ENCODE measurements at regions not wholly inside any gene's neighbourhood (a gene's known extent, or its start where the extent isn't known, plus 50 kb on each side); places are given as distances from the start of the nearest gene placed in this dataset.

DNA sequence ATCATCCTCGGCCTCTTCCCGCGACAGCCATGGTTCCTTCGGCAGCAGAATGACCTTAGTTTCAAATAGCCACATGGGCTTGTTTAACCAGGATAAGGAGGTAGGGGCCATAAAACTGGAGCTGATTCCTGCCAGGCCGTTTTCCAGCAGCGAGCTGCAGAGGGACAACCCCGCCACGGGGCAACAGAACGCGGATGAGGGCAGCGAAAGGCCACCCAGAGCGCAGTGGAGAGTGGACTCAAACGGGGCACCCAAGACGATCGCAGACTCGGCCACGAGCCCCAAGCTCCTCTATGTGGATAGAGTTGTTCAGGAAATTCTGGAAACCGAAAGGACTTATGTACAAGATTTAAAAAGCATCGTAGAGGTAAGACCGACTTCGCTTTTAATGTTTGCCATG lies 131.8 kb upstream of the MTHFD1L start:
- no peaks in the 10 kb centered on the region for H3K9me3 Mint-ChIP-seq
- Histone ChIP-seq H3K9me3 (ENCODE audit: control insufficient read depth, low read length) (no peaks in the 10 kb centered on the region), H3K4me3 (ENCODE audit: low read length) (no peak overlapping the region), H3K4me1 (ENCODE audit: control insufficient read depth, insufficient read depth, low read length) (no peaks in the 10 kb centered on the region), H3K27me3 (ENCODE audit: control insufficient read depth, insufficient read depth, low read length, poor library complexity, severe bottlenecking) (no peaks in the 10 kb centered on the region), H3K36me3 (ENCODE audit: control insufficient read depth, insufficient read depth, low read length) (no peaks in the 10 kb centered on the region), H3K27ac (ENCODE audit: low read depth, low read length) (no peak overlapping the region), H3K9ac (ENCODE audit: extremely low read depth, low read length, poor library complexity, severe bottlenecking) (no peak overlapping the region)
- TF ChIP-seq, protein P1, sequence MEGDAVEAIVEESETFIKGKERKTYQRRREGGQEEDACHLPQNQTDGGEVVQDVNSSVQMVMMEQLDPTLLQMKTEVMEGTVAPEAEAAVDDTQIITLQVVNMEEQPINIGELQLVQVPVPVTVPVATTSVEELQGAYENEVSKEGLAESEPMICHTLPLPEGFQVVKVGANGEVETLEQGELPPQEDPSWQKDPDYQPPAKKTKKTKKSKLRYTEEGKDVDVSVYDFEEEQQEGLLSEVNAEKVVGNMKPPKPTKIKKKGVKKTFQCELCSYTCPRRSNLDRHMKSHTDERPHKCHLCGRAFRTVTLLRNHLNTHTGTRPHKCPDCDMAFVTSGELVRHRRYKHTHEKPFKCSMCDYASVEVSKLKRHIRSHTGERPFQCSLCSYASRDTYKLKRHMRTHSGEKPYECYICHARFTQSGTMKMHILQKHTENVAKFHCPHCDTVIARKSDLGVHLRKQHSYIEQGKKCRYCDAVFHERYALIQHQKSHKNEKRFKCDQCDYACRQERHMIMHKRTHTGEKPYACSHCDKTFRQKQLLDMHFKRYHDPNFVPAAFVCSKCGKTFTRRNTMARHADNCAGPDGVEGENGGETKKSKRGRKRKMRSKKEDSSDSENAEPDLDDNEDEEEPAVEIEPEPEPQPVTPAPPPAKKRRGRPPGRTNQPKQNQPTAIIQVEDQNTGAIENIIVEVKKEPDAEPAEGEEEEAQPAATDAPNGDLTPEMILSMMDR (conservative IDR thresholded peaks at IDR 0.05): no peak
- no peak overlapping the region for H3K27ac Mint-ChIP-seq
- H3K36me3 Mint-ChIP-seq (ENCODE audit: low read depth): no peaks in the 10 kb centered on the region
- WGBS, 2 experiments (ENCODE audit: insufficient coverage in 1 of 2, insufficient read length in 1 of 2): 94 to 96% methylated on average over 19 to 21 of the region's 21 CpGs
- H3K4me1 Mint-ChIP-seq: no peaks in the 10 kb centered on the region
- no peaks in the 10 kb centered on the region for H3K27me3 Mint-ChIP-seq (ENCODE audit: insufficient read depth)
- DNase-seq: no peak
- no peak overlapping the region for H3K4me3 Mint-ChIP-seq

DNA sequence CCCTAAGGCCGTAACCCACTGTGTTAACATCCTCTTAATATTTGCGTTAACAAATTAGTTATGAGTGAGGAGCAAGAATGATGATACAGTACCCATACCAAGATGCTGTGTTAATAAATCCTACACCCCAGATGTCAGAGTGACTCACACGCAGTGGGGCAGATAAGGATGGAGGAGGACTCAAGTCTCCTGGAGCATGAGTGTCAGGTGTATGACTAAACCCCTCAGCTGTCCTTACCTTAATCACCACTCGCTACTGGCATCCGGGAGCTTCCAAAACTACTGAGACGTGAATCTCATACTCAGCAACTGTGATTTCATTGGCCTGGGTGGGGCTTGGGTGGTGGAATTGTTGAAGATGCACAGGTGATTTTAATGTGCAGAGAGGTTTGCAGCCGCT lies 131.3 kb upstream of the MTHFD1L start:
- H3K27ac Mint-ChIP-seq: no peak overlapping the region
- 95 to 100% methylated on average over 1 to 7 of the region's 7 CpGs for WGBS, 2 experiments (ENCODE audit: insufficient coverage in 1 of 2, insufficient read length in 1 of 2)
- TF ChIP-seq, protein P1 (conservative IDR thresholded peaks at IDR 0.05): no peak
- DNase-seq: no peak
- Histone ChIP-seq H3K9me3 (ENCODE audit: control insufficient read depth, low read length) (no peaks in the 10 kb centered on the region), H3K27ac (ENCODE audit: low read depth, low read length) (no peak overlapping the region), H3K36me3 (ENCODE audit: control insufficient read depth, insufficient read depth, low read length) (no peaks in the 10 kb centered on the region), H3K4me3 (ENCODE audit: low read length) (no peak overlapping the region), H3K4me1 (ENCODE audit: control insufficient read depth, insufficient read depth, low read length) (no peaks in the 10 kb centered on the region), H3K27me3 (ENCODE audit: control insufficient read depth, insufficient read depth, low read length, poor library complexity, severe bottlenecking) (no peaks in the 10 kb centered on the region), H3K9ac (ENCODE audit: extremely low read depth, low read length, poor library complexity, severe bottlenecking) (no peak overlapping the region)
- no peaks in the 10 kb centered on the region for H3K9me3 Mint-ChIP-seq
- H3K4me1 Mint-ChIP-seq: no peaks in the 10 kb centered on the region
- H3K4me3 Mint-ChIP-seq: no peak overlapping the region
- no peaks in the 10 kb centered on the region for H3K27me3 Mint-ChIP-seq (ENCODE audit: insufficient read depth)
- no peaks in the 10 kb centered on the region for H3K36me3 Mint-ChIP-seq (ENCODE audit: low read depth)

DNA sequence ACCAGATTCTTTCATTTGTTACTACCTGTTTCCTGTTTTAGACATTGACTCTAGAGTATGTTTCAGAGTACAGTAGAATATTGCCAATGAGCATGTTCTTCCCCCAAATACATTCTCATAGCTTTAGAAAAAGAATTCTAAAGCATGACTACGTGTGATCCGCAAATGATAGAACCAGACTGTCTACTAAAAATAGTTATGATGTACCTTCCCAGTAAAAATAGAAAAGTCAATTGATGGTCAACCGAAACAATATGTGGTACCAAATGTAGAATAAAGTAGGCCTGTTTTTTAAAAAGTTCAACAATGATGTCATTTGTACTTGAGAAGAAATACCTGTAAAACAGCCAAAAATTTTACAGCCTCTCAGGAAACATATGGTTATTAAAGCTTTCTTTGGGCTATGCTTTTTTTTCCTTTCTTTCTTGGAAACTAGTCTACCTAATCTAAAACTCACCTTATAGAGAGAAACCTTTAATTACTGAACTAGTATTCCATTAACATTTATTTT lies 130.1 kb upstream of the MTHFD1L start:
- no peaks in the 10 kb centered on the region for H3K27me3 ChIP-seq (ENCODE audit: control insufficient read depth, insufficient read depth, low read length, poor library complexity, severe bottlenecking)
- Mint-ChIP-seq H3K27ac (no peak overlapping the region), H3K9me3 (no peaks in the 10 kb centered on the region), H3K27me3 (ENCODE audit: insufficient read depth) (peaks cover 3% of the 10 kb centered on the region), H3K4me3 (no peak overlapping the region), H3K4me1 (no peaks in the 10 kb centered on the region), H3K36me3 (ENCODE audit: low read depth) (no peaks in the 10 kb centered on the region)
- DNase-seq: no peak
- H3K27ac ChIP-seq (ENCODE audit: low read depth, low read length): no peak overlapping the region
- H3K9ac ChIP-seq (ENCODE audit: extremely low read depth, low read length, poor library complexity, severe bottlenecking): no peak overlapping the region
- H3K4me1 ChIP-seq (ENCODE audit: control insufficient read depth, insufficient read depth, low read length): no peaks in the 10 kb centered on the region
- WGBS, 2 experiments (ENCODE audit: insufficient coverage in 1 of 2, insufficient read length in 1 of 2): 97 to 100% methylated on average over 1 to 3 of the region's 3 CpGs
- TF ChIP-seq, protein P1 (conservative IDR thresholded peaks at IDR 0.05): no peak
- no peaks in the 10 kb centered on the region for H3K36me3 ChIP-seq (ENCODE audit: control insufficient read depth, insufficient read depth, low read length)
- H3K4me3 ChIP-seq (ENCODE audit: low read length): no peak overlapping the region
- no peaks in the 10 kb centered on the region for H3K9me3 ChIP-seq (ENCODE audit: control insufficient read depth, low read length)

Data from endodermal cell (in vitro differentiated cells).